HL-60 (cell line): ENCODE measurements at regions not wholly inside any gene's neighbourhood (a gene's known extent, or its start where the extent isn't known, plus 50 kb on each side); places are given as distances from the start of the nearest gene placed in this dataset.
"Not testable (repeated sequence)": the region's sequence is repeated elsewhere in the genome, so short reads cannot be mapped to it uniquely, and the experiment has no call there.

Experiments
- DNase-seq, 2 experiments: peaks; one replicate each; pipeline ENCODE4 v3.0.0-alpha.2; 2010 to 2020; ENCODE audit warnings: low read depth in 1 of 2, low spot score in 1 of 2
- H3K27ac ChIP-seq: fragments of 250-450 bp; sonication (Bioruptor Pico); replicated peaks from 2 replicates; pipeline ENCODE4 v1.5.1; 2020; ENCODE audit warnings: mild to moderate bottlenecking, moderate library complexity
- H3K27me3 ChIP-seq: fragments of 250-450 bp; sonication (Bioruptor Pico); 2 replicates; pipeline ENCODE4 v1.5.1; 2021; ENCODE audit warnings: mild to moderate bottlenecking, moderate library complexity; ENCODE audit not compliant: insufficient read depth, poor library complexity, severe bottlenecking
- H3K4me3 ChIP-seq: replicated peaks from 2 replicates; pipeline ENCODE4 v1.5.1; 2011; ENCODE audit warnings: mild to moderate bottlenecking, control low read depth, low read length; ENCODE audit not compliant: insufficient read depth
- GABPA ChIP-seq: IDR thresholded peaks from 2 replicates; pipeline ENCODE4 v1.6.1; 2012; ENCODE audit warnings: low read depth
- POLR2AphosphoS5 ChIP-seq: IDR thresholded peaks from 2 replicates; pipeline ENCODE4 v1.6.1; 2012; ENCODE audit warnings: low read depth
- REST ChIP-seq: IDR thresholded peaks from 2 replicates; pipeline ENCODE4 v1.6.1; 2012; ENCODE audit warnings: low read depth; ENCODE audit not compliant: insufficient replicate concordance
- SPI1 ChIP-seq: IDR thresholded peaks from 2 replicates; pipeline ENCODE4 v1.6.1; 2012; ENCODE audit warnings: low read depth, mild to moderate bottlenecking, borderline replicate concordance
- TF ChIP-seq, protein P1 (sequence below): IDR thresholded peaks from one replicate; pipeline ENCODE4 v1.5.1; 2011; ENCODE audit warnings: low read length, control low read depth, inconsistent platforms; ENCODE audit not compliant: insufficient read depth

GRCh38 chr7:8881916-8882315 is 448.5 kb downstream of the NXPH1 start:
- H3K27ac ChIP-seq, result no peak overlapping the region
- no peak for TF ChIP-seq REST
- no peak for TF ChIP-seq GABPA
- no peak for TF ChIP-seq SPI1
- TF ChIP-seq, protein P1, sequence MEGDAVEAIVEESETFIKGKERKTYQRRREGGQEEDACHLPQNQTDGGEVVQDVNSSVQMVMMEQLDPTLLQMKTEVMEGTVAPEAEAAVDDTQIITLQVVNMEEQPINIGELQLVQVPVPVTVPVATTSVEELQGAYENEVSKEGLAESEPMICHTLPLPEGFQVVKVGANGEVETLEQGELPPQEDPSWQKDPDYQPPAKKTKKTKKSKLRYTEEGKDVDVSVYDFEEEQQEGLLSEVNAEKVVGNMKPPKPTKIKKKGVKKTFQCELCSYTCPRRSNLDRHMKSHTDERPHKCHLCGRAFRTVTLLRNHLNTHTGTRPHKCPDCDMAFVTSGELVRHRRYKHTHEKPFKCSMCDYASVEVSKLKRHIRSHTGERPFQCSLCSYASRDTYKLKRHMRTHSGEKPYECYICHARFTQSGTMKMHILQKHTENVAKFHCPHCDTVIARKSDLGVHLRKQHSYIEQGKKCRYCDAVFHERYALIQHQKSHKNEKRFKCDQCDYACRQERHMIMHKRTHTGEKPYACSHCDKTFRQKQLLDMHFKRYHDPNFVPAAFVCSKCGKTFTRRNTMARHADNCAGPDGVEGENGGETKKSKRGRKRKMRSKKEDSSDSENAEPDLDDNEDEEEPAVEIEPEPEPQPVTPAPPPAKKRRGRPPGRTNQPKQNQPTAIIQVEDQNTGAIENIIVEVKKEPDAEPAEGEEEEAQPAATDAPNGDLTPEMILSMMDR, result no peak
- no peak for TF ChIP-seq POLR2AphosphoS5
- no peak overlapping the region for H3K4me3 ChIP-seq
- no peak for DNase-seq
- H3K27me3 ChIP-seq, result no peaks in the 10 kb centered on the region

- DNase-seq, result no peak
- TF ChIP-seq POLR2AphosphoS5, result no peak
- TF ChIP-seq, protein P1, result no peak
- TF ChIP-seq SPI1, result no peak
- no peak for TF ChIP-seq GABPA
- no peak for TF ChIP-seq REST
- Histone ChIP-seq H3K4me3 (no peak overlapping the region), H3K27me3 (no peaks in the 10 kb centered on the region), H3K27ac (no peak overlapping the region)
These were observed 452.1 kb downstream of the NXPH1 start for GRCh38 chr7:8885480-8886000.

DNA sequence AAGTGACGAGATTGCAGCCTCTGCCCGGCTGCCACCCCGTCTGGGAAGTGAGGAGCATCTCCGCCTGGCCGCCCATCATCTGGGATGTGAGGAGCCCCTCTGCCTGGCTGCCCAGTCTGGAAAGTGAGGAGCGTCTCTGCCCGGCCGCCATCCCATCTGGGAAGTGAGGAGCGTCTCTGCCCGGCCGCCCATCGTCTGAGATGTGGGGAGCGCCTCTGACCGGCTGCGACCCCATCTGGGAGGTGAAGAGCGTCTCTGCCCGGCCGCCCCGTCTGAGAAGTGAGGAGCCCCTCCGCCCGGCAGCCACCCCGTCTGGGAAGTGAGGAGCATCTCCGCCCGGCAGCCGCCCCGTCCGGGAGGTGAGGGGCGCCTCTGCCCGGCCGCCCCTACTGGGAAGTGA is 456.9 kb downstream of the NXPH1 start:
- H3K4me3 ChIP-seq, H3K27me3 ChIP-seq, H3K27ac ChIP-seq, DNase-seq: not testable (repeated sequence)

GRCh38 chr7:8893775-8894174 is 460.4 kb downstream of the NXPH1 start:
- no peak overlapping the region for H3K27ac ChIP-seq
- H3K27me3 ChIP-seq, result no peaks in the 10 kb centered on the region
- DNase-seq, result no peak
- H3K4me3 ChIP-seq, result no peak overlapping the region
- TF ChIP-seq POLR2AphosphoS5 (no peak), SPI1 (no peak), REST (no peak), GABPA (no peak)
- TF ChIP-seq, protein P1, result no peak
